NCI-H2196 (cell line): ENCODE measurements at regions not wholly inside any gene's neighbourhood (a gene's known extent, or its start where the extent isn't known, plus 50 kb on each side); places are given as distances from the start of the nearest gene placed in this dataset.

ENCODE experiments used
- DNase-seq: peaks from one replicate; lab custom pipeline; 2025; ENCODE audit not compliant: unreplicated experiment; lab: John Stamatoyannopoulos, UW

DNA sequence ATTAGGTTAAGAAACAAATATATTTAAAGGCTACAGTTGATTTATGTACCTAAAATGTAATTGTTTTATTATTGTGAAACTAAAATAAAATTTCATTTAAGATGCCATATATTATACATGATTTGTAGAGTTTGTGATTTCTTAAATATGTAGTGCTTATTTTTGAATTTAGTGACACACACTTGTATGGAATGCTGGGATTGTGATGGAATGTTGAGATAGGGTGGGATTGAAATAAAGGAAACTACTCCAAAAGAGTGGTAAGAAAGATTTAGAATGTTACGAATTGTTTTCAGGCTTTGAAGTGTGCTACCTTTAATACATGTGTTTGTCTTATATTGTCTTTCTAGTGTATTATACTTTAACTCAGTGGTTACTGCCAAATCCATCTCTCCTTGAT is 330.3 kb upstream of the PITX2 start:
- DNase-seq: no peak

DNA sequence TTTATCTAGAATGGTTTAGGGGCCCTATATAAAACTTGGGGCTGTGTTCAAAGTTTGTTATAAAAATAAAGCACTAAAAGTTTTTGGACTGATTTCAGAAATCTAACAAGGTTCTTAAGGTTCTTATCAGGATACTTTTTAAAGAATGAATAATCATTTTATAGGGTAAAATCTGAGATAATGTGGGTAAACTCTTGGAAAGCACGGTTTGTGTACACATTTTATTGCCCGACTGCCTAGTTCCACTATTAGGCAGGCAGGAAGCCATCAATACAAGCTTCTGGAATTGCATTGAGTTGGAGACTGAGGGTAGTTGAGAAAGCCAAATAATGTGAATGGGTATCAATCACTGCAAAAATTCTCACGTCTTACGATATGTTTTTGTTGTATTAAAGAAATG is 331.0 kb upstream of the PITX2 start:
- no peak for DNase-seq

DNA sequence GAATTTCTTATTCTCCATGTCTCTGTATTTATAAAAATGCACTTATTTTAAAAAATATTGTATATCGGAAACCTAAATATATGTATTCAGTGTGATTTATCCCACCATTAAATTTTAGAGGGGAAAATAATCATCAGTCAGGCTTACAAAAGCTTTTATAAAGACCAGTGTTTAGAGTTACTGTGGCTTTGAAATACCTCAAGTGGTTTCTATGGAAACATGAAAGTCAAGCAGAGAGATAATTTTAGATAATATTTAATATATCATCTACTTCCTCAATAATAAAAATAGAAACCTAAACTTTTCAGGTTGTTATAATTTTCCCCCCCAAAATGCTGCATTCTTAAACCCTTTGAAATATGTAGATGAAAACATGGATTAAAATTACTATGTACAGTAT is 332.9 kb upstream of the PITX2 start:
- no peak for DNase-seq

DNA sequence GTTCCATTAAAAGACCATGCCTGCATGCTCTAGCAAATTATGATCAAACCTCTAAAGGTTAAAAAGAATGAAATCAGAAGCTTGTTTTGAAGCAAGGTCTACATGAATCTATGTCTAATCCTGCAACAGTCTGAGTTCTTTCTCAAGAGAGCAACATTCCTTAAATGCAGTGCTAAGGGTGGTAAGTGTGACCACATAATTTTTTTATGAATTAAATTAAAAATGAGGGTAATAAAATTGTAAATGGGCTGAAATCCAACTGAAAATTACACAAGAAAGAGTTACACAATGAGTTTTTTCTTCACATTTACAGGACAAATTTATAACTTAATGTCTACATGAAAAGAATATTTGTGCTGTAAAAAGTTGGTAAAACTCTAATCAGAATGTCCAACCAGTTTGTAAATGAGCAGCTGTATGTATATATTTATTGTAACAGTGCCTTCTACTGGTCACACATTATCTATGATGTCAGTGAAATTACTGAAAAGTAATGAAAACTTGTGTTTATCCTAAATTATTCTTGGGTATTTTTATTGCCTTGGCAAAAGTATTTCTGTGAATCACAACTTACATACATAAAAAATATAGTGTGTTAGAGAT is 336.3 kb upstream of the PITX2 start:
- no peak for DNase-seq

DNA sequence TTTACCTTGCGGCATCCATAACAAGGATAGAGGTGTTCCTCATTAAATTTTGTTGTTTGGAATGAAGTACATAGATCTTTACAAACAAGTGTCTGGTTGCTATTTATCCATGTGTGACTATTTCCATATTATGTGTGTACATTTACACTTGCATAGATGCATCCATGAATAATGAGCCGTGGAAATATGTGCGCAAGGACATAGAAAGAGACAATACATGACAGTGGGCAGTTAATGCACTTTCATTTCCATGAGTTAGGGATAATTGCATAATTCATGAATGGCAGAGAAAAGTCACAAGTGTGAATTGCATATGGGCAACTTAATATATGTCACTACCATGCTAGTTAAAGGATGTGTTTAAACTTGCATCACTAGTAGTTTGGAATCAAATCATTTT is 338.2 kb upstream of the PITX2 start:
- DNase-seq: no peak

DNA sequence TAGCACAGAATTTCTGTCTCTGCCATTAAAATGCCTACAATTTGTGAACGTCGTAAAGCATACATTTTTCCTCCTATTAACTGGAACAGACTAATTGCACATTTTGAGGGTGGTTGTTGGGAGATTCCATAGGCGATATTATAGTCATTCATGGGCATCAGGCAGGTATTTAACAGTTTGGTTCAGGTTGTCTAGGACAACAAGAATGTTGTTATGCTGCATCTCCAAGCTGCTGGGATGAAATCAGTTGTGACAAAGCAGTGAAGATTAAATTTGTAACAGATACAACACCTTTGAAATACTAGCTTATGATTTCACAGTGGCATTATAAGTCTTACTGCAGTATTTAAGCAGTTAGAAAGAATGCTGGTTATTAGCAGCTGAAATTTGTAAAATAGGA is 339.7 kb upstream of the PITX2 start:
- no peak for DNase-seq

GRCh38 chr4:110963662-110964280 is 340.9 kb upstream of the PITX2 start:
- no peak for DNase-seq

DNA sequence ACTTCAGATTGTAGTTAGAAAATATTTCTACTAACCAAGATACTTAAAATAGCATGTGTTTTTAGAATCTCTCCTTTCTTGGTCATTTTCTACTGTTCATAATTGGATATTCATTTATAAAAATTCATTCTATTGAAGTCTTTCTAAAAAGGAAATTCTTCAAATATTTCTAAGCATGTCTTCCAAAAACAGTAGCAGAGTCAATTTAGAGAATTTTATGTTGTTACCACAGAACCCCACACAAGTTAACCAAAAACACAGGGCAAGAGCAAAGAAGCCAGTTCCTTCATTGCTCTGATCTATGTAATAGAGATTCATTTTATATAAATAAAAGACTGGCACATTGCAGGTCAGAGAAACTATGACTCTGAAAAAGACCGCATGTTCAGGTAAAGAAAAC is 345.1 kb upstream of the PITX2 start:
- no peak for DNase-seq

DNA sequence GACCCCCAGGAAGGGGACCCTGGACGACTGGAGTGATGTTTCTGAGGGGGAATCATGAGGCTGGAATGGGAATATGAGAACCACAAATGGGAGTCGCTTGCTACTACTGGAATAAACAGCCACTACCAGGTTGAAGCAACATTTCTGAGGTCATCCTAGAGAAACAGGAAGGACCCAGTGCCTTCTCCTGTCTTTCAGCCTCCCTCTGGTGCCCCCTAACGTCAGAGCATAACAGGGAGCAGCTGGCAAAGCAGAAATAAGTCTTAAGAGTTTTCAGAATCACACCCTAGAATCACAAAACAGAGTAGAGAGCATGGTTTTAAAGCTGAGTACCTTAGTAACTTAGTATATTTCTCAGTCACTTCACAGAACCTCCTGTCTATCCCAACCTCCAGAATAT is 347.8 kb upstream of the PITX2 start:
- no peak for DNase-seq

DNA sequence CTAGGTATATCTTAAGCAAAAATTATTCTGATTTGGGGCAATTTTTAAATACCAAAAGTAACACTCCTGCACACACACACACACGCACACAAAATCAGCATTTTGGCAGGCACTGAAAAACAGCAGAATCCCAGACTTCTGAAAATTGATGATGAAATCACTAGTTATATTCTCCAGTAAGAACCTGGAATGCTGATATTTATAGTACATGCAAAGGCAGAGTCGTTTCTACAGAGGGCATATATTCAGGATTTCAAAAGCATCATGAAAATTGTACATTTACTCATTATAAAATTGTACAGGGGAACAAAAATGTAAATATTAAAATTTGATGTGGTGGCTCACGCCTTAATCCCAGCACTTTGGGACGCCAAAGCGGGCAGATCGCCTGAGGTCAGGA is 352.5 kb upstream of the PITX2 start:
- DNase-seq: no peak

GRCh38 chr4:110977554-110977953 is 354.7 kb upstream of the PITX2 start:
- no peak for DNase-seq

DNA sequence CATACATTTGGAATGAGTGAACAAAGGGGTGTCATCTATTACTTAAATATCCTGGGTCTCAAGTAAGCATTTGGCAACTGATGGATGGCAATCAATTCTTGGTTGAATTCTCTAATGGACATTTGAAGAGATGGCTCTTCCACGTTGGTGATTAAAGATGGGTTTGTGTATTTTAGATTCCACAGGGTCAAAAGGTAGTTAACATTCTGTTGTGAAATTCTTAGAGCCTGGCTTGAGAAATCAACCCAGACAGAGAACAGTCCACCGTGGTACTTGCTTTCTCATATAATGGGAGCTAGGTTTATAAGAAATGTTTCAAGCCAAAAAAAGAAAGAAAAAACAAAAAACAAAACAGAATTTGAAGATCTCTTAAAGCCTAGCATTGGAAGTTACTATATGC is 355.9 kb upstream of the PITX2 start:
- DNase-seq: no peak

GRCh38 chr4:110982486-110982885 is 359.6 kb upstream of the PITX2 start:
- DNase-seq: no peak

GRCh38 chr4:110988722-110989121 is 365.8 kb upstream of the PITX2 start:
- no peak for DNase-seq

- no peak for DNase-seq
Observed at GRCh38 chr4:110989125-110989524, 366.2 kb upstream of the PITX2 start.

DNA sequence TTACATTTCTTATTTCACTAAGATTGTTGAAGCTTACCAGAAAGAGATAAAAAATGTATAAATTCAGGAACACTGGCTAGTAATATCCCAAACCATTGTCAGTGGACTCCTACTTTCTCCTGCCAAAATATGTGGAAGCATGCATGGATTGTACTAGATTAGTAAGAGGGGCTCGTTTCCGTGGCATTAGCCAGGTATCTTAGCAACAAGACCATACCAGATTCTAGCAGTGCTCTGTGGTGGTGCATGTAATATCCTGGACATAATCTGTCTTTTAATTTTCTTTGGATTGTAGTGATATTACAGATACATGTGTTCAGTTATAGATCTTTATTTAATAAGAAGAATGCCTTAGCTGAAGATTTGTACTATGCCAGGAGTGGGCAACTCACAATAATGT is 371.9 kb upstream of the PITX2 start:
- no peak for DNase-seq

DNA sequence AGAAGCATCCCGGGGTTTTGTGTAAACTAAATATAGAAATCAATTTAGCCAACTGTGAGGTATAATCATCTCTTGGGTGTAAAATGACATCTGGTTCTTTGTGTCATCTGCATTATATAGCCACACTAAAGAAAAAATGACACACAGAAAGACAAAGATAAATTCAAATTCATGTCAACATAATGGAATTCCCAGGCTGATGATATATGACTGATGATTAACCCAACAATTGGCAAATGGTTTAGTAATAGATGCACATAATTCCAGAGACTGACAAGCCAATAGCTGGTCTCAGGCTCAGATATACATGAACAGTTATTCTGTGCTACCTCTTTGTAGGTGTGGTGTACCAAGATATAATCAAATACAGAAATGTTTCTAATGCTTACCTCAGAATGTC is 375.4 kb upstream of the PITX2 start:
- no peak for DNase-seq

DNA sequence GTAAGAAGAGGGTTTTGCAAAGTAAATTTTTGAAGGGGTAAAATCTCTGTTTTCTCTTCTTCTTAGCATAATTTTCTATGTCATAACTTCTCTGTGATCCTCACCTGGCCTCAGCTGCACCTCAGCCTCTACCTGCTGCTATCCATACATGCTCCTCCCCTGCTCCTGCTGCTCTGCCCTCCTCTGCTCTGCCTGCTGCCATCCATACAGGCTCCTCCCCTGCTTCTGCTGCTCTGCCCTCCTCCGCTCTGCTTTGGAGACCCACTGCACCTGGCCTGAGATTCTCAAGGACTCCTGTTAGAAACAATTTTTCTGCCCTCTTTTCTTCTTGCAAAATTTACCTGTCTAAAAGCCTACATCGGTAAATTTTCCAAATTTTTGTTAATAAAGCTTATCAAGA is 388.6 kb upstream of the PITX2 start:
- no peak for DNase-seq

DNA sequence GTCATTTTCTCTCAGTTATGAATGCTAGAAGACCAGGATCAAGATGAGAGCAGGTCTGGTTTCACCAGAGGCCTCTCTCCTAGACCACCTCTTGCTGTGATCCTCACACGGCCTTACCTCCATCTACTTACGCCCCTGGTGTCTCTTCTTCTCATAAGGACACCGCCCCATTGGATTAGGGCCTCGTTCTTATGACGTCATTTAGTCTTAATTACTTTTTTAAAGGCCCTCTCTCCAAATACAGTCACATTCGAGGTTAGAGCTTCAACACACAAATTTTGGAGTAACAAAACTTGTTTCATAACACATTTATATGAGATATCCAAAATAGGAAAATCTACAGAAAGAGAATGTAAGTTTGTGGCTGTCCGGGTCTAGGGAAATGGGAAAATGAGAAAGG is 391.0 kb upstream of the PITX2 start:
- DNase-seq: no peak

GRCh38 chr4:111014537-111014936 is 391.7 kb upstream of the PITX2 start:
- DNase-seq: no peak

DNA sequence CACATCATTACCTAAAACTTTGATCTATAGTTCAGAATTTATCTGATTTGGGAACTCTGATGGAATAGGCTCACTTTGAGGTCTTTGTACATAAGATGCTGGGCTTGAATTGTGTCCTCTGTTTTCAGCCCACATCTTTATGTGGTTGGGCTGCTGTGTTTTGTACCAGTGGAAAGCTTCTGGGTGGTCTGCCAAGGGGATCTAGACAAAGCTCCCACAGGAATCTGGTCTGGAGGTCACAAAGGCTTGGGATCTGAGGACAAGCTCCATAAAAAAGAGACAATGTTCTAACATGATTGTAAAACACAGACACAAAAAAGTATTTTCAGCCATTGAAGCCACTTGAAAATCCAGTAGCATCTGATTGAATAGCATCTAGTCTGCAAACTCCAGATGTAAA is 393.5 kb upstream of the PITX2 start:
- no peak for DNase-seq

- DNase-seq: no peak
Observed at GRCh38 chr4:111018216-111018615, 395.3 kb upstream of the PITX2 start.

DNA sequence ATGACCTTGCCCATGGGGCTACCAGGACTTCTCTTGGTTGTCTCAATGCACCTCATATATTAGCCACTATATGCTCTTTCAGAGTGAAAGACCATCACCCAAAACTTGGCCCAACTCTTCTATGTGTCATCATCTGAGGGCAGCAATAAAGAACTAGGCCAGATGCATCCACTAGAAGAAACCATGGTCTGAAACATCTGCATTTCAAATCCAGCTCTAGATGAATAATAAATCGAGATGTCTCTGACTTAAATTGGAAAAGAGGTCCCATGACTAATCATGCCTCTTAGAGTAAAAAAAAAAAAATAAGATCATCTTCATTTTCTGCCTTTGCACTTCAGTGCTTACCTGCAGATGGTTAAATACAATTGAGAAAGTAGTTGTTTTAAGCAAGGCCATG is 397.6 kb upstream of the PITX2 start:
- DNase-seq: no peak
